RWPE1 (cell line): ENCODE measurements at regions not wholly inside any gene's neighbourhood (a gene's known extent, or its start where the extent isn't known, plus 50 kb on each side); places are given as distances from the start of the nearest gene placed in this dataset.

Source experiments
- CTCF ChIA-PET: fragments of 350-600 bp; sonication (Branson Sonifier 250); formaldehyde crosslinking; extraction: SDS; loops from one replicate; lab custom pipeline; 2021; lab: Yijun Ruan, JAX
- POLR2A ChIA-PET: fragments of 400-600 bp; formaldehyde crosslinking; extraction: SDS; loops from one replicate; lab custom pipeline; 2020; ENCODE audit warnings: antibody characterized with exemption; ENCODE audit not compliant: low non-redundant PET; lab: Yijun Ruan, JAX
- DNase-seq: peaks from one replicate; pipeline ENCODE4 v3.0.0; 2012; ENCODE audit warnings: low spot score
- H3K27ac ChIP-seq: fragments of 450-650 bp; 2 replicates; pipeline ENCODE4 v1.5.1; 2017
- CTCF ChIP-seq: fragments of 450-650 bp; conservative IDR thresholded peaks from 2 replicates; pipeline ENCODE4 v1.5.1; 2017; ENCODE audit warnings: low read depth, mild to moderate bottlenecking

- ChIA-PET POLR2A (no interaction called here), CTCF (interaction anchor here (0.5 kb wide), 1 partner anchor 45 kb away, joined by 7 read pairs; no protein-coding TSS in a partner anchor)
- H3K27ac ChIP-seq, result no peak overlapping the region
- no peak for DNase-seq
- TF ChIP-seq CTCF, result no peak
These were observed 196.9 kb downstream of the ZIC5 start for GRCh38 chr13:99774644-99775043.

- H3K27ac ChIP-seq, result no peak overlapping the region
- CTCF ChIA-PET, result no interaction called here
- POLR2A ChIA-PET, result no interaction called here
- TF ChIP-seq CTCF, result no peak
- DNase-seq, result no peak
These were observed 202.6 kb downstream of the ZIC5 start for GRCh38 chr13:99768986-99769385.

GRCh38 chr13:99766641-99767045 lies 204.9 kb downstream of the ZIC5 start:
- no peak for TF ChIP-seq CTCF
- ChIA-PET CTCF (no interaction called here), POLR2A (no interaction called here)
- DNase-seq, result no peak
- no peak overlapping the region for H3K27ac ChIP-seq

GRCh38 chr13:99765869-99766268 lies 205.7 kb downstream of the ZIC5 start:
- ChIA-PET POLR2A (no interaction called here), CTCF (interaction anchor here (0.6 kb wide), 1 partner anchor 88 kb away, joined by 3 read pairs; no protein-coding TSS in a partner anchor)
- DNase-seq, result no peak
- no peak overlapping the region for H3K27ac ChIP-seq
- TF ChIP-seq CTCF, result no peak

GRCh38 chr13:99760456-99760855 lies 211.1 kb downstream of the ZIC5 start:
- DNase-seq, result no peak
- H3K27ac ChIP-seq, result no peak overlapping the region
- TF ChIP-seq CTCF, result no peak
- ChIA-PET CTCF (no interaction called here), POLR2A (no interaction called here)

GRCh38 chr13:99759163-99759552 lies 212.4 kb downstream of the ZIC5 start:
- no peak overlapping the region for H3K27ac ChIP-seq
- ChIA-PET CTCF (interaction anchor here (0.6 to 0.7 kb wide), 2 partner anchors 9 to 416 kb away, joined by 3 read pairs; no protein-coding TSS in a partner anchor), POLR2A (no interaction called here)
- DNase-seq, result no peak
- TF ChIP-seq CTCF, result no peak
